ENCODE measurements at regions not wholly inside any gene's neighbourhood (a gene's known extent, or its start where the extent isn't known, plus 50 kb on each side); places are given as distances from the start of the nearest gene placed in this dataset.

GRCh38 chr12:67797753-67798152 lies 149.2 kb downstream of the DYRK2 start:
- H3K4me1 ChIP-seq = peaks cover 0 to 13% of the 10 kb centered on the region in 2 donors
- H3K27me3 ChIP-seq = no peaks in the 10 kb centered on the region
- no peak overlapping the region for H3K27ac ChIP-seq
- no peak for DNase-seq (ENCODE audit: low spot score in 2 of 2)
- no peak overlapping the region for H3K4me3 ChIP-seq
- no peak for TF ChIP-seq CTCF (IDR thresholded peaks at IDR 0.05)
- no peaks in the 10 kb centered on the region for H3K9me3 ChIP-seq
- intact Hi-C loops (cut with DNase I) = loop anchor here (5.0 kb wide), 1 partner anchor 150 kb away; the partner anchor contains the start of gene DYRK2
- H3K36me3 ChIP-seq = no peaks in the 10 kb centered on the region

- no peak overlapping the region for H3K27ac ChIP-seq
- H3K4me1 ChIP-seq = peaks cover 0 to 13% of the 10 kb centered on the region in 2 donors
- DNase-seq (ENCODE audit: low spot score in 2 of 2) = no peak
- H3K9me3 ChIP-seq = no peaks in the 10 kb centered on the region
- intact Hi-C loops (cut with DNase I) = loop anchor here (5.0 kb wide), 1 partner anchor 151 kb away; the partner anchor contains the start of gene DYRK2
- TF ChIP-seq CTCF (IDR thresholded peaks at IDR 0.05) = no peak
- H3K36me3 ChIP-seq = no peaks in the 10 kb centered on the region
- H3K27me3 ChIP-seq = no peaks in the 10 kb centered on the region
- H3K4me3 ChIP-seq = no peak overlapping the region
These were observed 150.2 kb downstream of the DYRK2 start for GRCh38 chr12:67798768-67799167.

- Histone ChIP-seq H3K4me3 (no peak overlapping the region), H3K36me3 (no peaks in the 10 kb centered on the region), H3K27me3 (no peaks in the 10 kb centered on the region), H3K27ac (no peak overlapping the region), H3K9me3 (no peaks in the 10 kb centered on the region), H3K4me1 (peaks cover 0 to 8% of the 10 kb centered on the region in 2 donors)
- TF ChIP-seq CTCF (IDR thresholded peaks at IDR 0.05) = no peak
- no peak for DNase-seq (ENCODE audit: low spot score in 2 of 2)
- intact Hi-C loops (cut with DNase I) = no loop called here
These were observed 154.2 kb downstream of the DYRK2 start for GRCh38 chr12:67802731-67803130.

GRCh38 chr12:67803278-67803993 lies 154.9 kb downstream of the DYRK2 start:
- Histone ChIP-seq H3K27me3 (no peaks in the 10 kb centered on the region), H3K27ac (no peak overlapping the region), H3K36me3 (no peaks in the 10 kb centered on the region), H3K9me3 (no peaks in the 10 kb centered on the region), H3K4me1 (peaks cover 0 to 5% of the 10 kb centered on the region in 2 donors), H3K4me3 (no peak overlapping the region)
- intact Hi-C loops (cut with DNase I) = no loop called here
- DNase-seq (ENCODE audit: low spot score in 2 of 2) = no peak
- no peak for TF ChIP-seq CTCF (IDR thresholded peaks at IDR 0.05)

GRCh38 chr12:67804168-67804567 lies 155.6 kb downstream of the DYRK2 start:
- Histone ChIP-seq H3K4me3 (no peak overlapping the region), H3K9me3 (no peaks in the 10 kb centered on the region), H3K27ac (no peak overlapping the region), H3K27me3 (no peaks in the 10 kb centered on the region), H3K36me3 (no peaks in the 10 kb centered on the region), H3K4me1 (peaks cover 0 to 2% of the 10 kb centered on the region in 2 donors)
- no peak for DNase-seq (ENCODE audit: low spot score in 2 of 2)
- no peak for TF ChIP-seq CTCF (IDR thresholded peaks at IDR 0.05)
- intact Hi-C loops (cut with DNase I) = no loop called here
